Vagina (tissue), 2 donors: ENCODE measurements at regions not wholly inside any gene's neighbourhood (a gene's known extent, or its start where the extent isn't known, plus 50 kb on each side); places are given as distances from the start of the nearest gene placed in this dataset.

Experiments used
- DNase-seq, 2 donors: peaks; one replicate each; pipeline ENCODE4 v3.0.0-alpha.2; 2017; ENCODE audit errors: extremely low spot score in 2 of 2
- H3K27ac ChIP-seq: fragments of 200-600 bp; sonication (generic); one replicate; pipeline ENCODE4 v1.5.1; 2019
- H3K27me3 ChIP-seq: fragments of 200-600 bp; sonication (generic); one replicate; pipeline ENCODE4 v1.5.1; 2019
- H3K36me3 ChIP-seq, 2 donors: fragments of 200-600 bp; sonication (generic); one replicate each; pipeline ENCODE4 v1.5.1; 2017 to 2019
- H3K4me1 ChIP-seq: fragments of 200-600 bp; sonication (generic); one replicate; pipeline ENCODE4 v1.5.1; 2019
- H3K4me3 ChIP-seq, 2 donors: fragments of 200-600 bp; sonication (generic); 1 replicate in 1 of 2; 2 replicates in 1 of 2; pipeline ENCODE4 v1.5.1; 2016 to 2019
- H3K9me3 ChIP-seq: fragments of 200-600 bp; sonication (generic); one replicate; pipeline ENCODE4 v1.5.1; 2019
- POLR2A ChIP-seq, 2 donors: fragments of 450-650 bp; IDR thresholded peaks; one replicate each; pipeline ENCODE4 v1.6.1; 2017; ENCODE audit warnings: antibody characterized with exemption in 2 of 2, mild to moderate bottlenecking in 2 of 2, moderate library complexity in 2 of 2
- POLR2AphosphoS5 ChIP-seq, 2 donors: sonication (generic); formaldehyde crosslinking; IDR thresholded peaks; one replicate each; pipeline ENCODE4 v1.9.0; 2017; ENCODE audit warnings: antibody characterized with exemption in 2 of 2, mild to moderate bottlenecking in 2 of 2, low read depth in 1 of 2; ENCODE audit not compliant: insufficient read depth in 1 of 2
- intact Hi-C: fragments of 100-400 bp; cut with DNase I; formaldehyde crosslinking; loops from one replicate; pipeline ENCODE4 v1.15.1; 2023
- TF ChIP-seq, protein P1 (sequence below), 3 experiments: fragments of 450-650 bp in 2 of 3; fragments of 200-600 bp in 1 of 3; sonication (generic) in 1 of 3; IDR thresholded peaks; one replicate each; pipeline ENCODE4 v1.5.1; 2017 to 2019; ENCODE audit warnings: antibody characterized with exemption in 3 of 3, mild to moderate bottlenecking in 2 of 3, moderate library complexity in 2 of 3

- Histone ChIP-seq H3K4me3 (no peak overlapping the region), H3K9me3 (no peaks in the 10 kb centered on the region), H3K27ac (no peak overlapping the region), H3K4me1 (no peaks in the 10 kb centered on the region), H3K27me3 (no peaks in the 10 kb centered on the region), H3K36me3 (no peaks in the 10 kb centered on the region)
- no peak for DNase-seq
- TF ChIP-seq, protein P1, sequence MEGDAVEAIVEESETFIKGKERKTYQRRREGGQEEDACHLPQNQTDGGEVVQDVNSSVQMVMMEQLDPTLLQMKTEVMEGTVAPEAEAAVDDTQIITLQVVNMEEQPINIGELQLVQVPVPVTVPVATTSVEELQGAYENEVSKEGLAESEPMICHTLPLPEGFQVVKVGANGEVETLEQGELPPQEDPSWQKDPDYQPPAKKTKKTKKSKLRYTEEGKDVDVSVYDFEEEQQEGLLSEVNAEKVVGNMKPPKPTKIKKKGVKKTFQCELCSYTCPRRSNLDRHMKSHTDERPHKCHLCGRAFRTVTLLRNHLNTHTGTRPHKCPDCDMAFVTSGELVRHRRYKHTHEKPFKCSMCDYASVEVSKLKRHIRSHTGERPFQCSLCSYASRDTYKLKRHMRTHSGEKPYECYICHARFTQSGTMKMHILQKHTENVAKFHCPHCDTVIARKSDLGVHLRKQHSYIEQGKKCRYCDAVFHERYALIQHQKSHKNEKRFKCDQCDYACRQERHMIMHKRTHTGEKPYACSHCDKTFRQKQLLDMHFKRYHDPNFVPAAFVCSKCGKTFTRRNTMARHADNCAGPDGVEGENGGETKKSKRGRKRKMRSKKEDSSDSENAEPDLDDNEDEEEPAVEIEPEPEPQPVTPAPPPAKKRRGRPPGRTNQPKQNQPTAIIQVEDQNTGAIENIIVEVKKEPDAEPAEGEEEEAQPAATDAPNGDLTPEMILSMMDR (IDR thresholded peaks at IDR 0.05): no peak
- TF ChIP-seq POLR2AphosphoS5 (IDR thresholded peaks at IDR 0.05; ENCODE audit: insufficient read depth in 1 of 2, low read depth in 1 of 2) (no peak), POLR2A (IDR thresholded peaks at IDR 0.05) (no peak)
- intact Hi-C loops: no loop called here
These were observed 411.1 kb upstream of the ITGA1 start for GRCh38 chr5:52376592-52376991.

DNA sequence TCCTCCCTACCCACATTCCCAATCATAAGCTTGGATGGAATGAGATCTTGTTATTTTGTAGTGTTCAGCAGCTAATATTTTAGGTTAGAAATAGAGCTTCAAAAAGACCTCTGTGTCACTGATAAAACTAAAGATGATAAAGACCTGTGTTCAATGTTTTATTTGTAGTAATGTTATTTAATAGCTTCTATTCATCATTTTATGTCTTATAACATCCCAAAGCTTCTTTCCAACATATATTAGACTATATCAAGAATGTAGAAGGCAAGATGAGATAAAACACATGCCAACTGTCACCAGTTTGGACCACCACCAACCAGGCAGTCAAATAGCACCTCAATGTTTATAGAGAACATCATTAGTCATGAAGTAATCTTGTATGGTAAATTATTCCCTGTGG lies 409.5 kb upstream of the ITGA1 start:
- Histone ChIP-seq H3K27ac (no peak overlapping the region), H3K36me3 (no peaks in the 10 kb centered on the region), H3K27me3 (no peaks in the 10 kb centered on the region), H3K4me3 (no peak overlapping the region), H3K9me3 (no peaks in the 10 kb centered on the region), H3K4me1 (no peaks in the 10 kb centered on the region)
- no peak for TF ChIP-seq POLR2A (IDR thresholded peaks at IDR 0.05)
- TF ChIP-seq POLR2AphosphoS5 (IDR thresholded peaks at IDR 0.05; ENCODE audit: insufficient read depth in 1 of 2, low read depth in 1 of 2): no peak
- TF ChIP-seq, protein P1 (IDR thresholded peaks at IDR 0.05): no peak
- intact Hi-C loops: no loop called here
- no peak for DNase-seq

DNA sequence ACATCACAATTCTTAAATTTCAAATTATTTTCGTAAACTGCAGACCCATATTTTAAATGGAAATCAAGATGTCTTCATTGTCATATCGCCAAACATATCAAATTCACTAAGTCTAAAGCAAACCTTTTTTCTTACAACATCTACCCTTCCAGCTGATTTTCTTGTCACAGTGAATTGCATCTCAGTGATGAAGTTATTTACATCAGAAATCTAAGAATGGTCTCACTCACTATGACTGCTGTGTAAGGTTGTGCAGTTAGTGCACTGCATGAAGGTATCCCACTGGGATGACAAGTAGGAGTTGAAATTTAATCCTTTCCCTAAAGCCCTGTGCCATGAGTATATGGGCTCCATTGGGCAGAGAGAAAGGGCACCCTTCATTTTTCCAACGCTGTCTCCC lies 399.4 kb upstream of the ITGA1 start:
- Histone ChIP-seq H3K9me3 (no peaks in the 10 kb centered on the region), H3K27me3 (no peaks in the 10 kb centered on the region), H3K4me3 (no peak overlapping the region), H3K4me1 (no peaks in the 10 kb centered on the region), H3K27ac (no peak overlapping the region), H3K36me3 (no peaks in the 10 kb centered on the region)
- DNase-seq: no peak
- intact Hi-C loops: no loop called here
- no peak for TF ChIP-seq POLR2A (IDR thresholded peaks at IDR 0.05)
- TF ChIP-seq, protein P1 (IDR thresholded peaks at IDR 0.05): no peak
- TF ChIP-seq POLR2AphosphoS5 (IDR thresholded peaks at IDR 0.05; ENCODE audit: insufficient read depth in 1 of 2, low read depth in 1 of 2): no peak

- DNase-seq: no peak
- TF ChIP-seq, protein P1 (IDR thresholded peaks at IDR 0.05): no peak
- TF ChIP-seq POLR2A (IDR thresholded peaks at IDR 0.05) (no peak), POLR2AphosphoS5 (IDR thresholded peaks at IDR 0.05; ENCODE audit: insufficient read depth in 1 of 2, low read depth in 1 of 2) (no peak)
- Histone ChIP-seq H3K36me3 (no peaks in the 10 kb centered on the region), H3K4me3 (no peak overlapping the region), H3K27ac (no peak overlapping the region), H3K27me3 (no peaks in the 10 kb centered on the region), H3K4me1 (no peaks in the 10 kb centered on the region), H3K9me3 (no peaks in the 10 kb centered on the region)
- intact Hi-C loops: no loop called here
These were observed 395.4 kb upstream of the ITGA1 start for GRCh38 chr5:52392321-52392720.

DNA sequence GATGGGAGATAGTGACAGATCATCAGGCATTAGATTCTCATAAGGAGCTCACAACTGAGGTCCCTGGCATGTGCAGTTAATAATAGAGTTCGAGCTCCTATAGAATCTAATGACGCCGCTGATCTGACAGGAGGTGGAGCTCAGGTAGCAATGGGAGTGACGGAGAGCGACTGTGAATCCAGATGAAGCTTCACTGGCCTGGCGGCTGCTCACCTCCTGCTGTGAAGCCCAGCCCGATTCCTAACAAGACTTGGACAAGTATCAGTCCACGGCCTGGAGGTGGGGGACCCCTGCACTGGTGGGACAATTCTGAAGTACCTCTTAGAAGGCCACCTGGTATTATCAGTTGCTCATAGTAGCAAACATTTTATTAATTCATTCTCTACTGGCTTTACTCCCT lies 377.9 kb upstream of the ITGA1 start:
- Histone ChIP-seq H3K27me3 (no peaks in the 10 kb centered on the region), H3K27ac (no peak overlapping the region), H3K9me3 (no peaks in the 10 kb centered on the region), H3K4me1 (no peaks in the 10 kb centered on the region), H3K4me3 (no peak overlapping the region), H3K36me3 (no peaks in the 10 kb centered on the region)
- DNase-seq: no peak
- intact Hi-C loops: no loop called here
- no peak for TF ChIP-seq POLR2A (IDR thresholded peaks at IDR 0.05)
- TF ChIP-seq, protein P1 (IDR thresholded peaks at IDR 0.05): no peak
- no peak for TF ChIP-seq POLR2AphosphoS5 (IDR thresholded peaks at IDR 0.05; ENCODE audit: insufficient read depth in 1 of 2, low read depth in 1 of 2)
